OCI-LY3 (cell line): ENCODE measurements at regions not wholly inside any gene's neighbourhood (a gene's known extent, or its start where the extent isn't known, plus 50 kb on each side); places are given as distances from the start of the nearest gene placed in this dataset.

Experiments
- CTCF ChIP-seq: fragments of 200-600, 300-600 bp; sonication (generic); IDR thresholded peaks from 2 replicates; pipeline ENCODE4 v1.5.1; 2014; ENCODE audit warnings: antibody characterized with exemption, low read length, low read depth
- EZH2phosphoT487 ChIP-seq: fragments of 200-600 bp; shearing (Covaris generic); IDR thresholded peaks from 2 replicates; pipeline ENCODE4 v1.6.1; 2018; ENCODE audit warnings: antibody characterized with exemption, mixed run types, low read depth

DNA sequence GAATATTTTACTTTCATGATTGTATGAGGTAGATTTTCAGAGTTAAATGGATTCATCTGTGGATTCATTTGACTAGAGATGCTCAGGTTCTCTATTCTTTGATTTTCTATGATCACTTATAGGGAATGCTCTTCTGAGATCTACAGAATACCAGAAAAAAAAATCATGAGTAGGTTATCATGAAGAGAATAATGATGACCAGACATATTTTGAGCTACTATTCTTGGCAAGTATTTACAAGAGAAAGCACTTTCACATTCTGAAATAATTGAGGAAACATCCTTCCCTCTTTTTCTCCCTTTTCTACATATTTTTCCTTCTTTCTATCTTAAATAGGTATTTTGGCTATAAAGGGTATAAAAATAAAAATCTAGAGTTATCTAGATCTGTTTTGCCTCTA is 543.0 kb upstream of the TUSC1 start:
- TF ChIP-seq CTCF (no peak), EZH2phosphoT487 (no peak)
